GM18909 (cell line): ENCODE measurements at regions not wholly inside any gene's neighbourhood (a gene's known extent, or its start where the extent isn't known, plus 50 kb on each side); places are given as distances from the start of the nearest gene placed in this dataset.
A peak's percentile ranks its signal among the peaks of the same experiment; 100 is the strongest.

ENCODE experiments used
- ATAC-seq: cut with Tn5 transposase; IDR thresholded peaks from one replicate; pipeline ENCODE4 v1.9.1; 2021; ENCODE audit warnings: mild to moderate bottlenecking; ENCODE audit not compliant: unreplicated experiment, poor library complexity

- ATAC-seq = no peak
Measured at GRCh38 chr3:161555320-161555719, 58.7 kb downstream of the OTOL1 start.

GRCh38 chr3:161556533-161556932 is 59.9 kb downstream of the OTOL1 start:
- no peak for ATAC-seq

- ATAC-seq = no peak
Measured at GRCh38 chr3:161556941-161557340, 60.3 kb downstream of the OTOL1 start.

GRCh38 chr3:161557445-161558150 is 61.0 kb downstream of the OTOL1 start:
- ATAC-seq = no peak

- ATAC-seq = no peak
Measured at GRCh38 chr3:161558236-161558635, 61.6 kb downstream of the OTOL1 start.

GRCh38 chr3:161559177-161559998 is 62.8 kb downstream of the OTOL1 start:
- peak; percentile 56 for ATAC-seq

- peak; percentile 49 for ATAC-seq
Measured at GRCh38 chr3:161560008-161560637, 63.5 kb downstream of the OTOL1 start.

- ATAC-seq = no peak
Measured at GRCh38 chr3:161567577-161568361, 71.2 kb downstream of the OTOL1 start.

GRCh38 chr3:161568671-161569070 is 72.1 kb downstream of the OTOL1 start:
- ATAC-seq = no peak

GRCh38 chr3:161571951-161572350 is 75.3 kb downstream of the OTOL1 start:
- ATAC-seq = no peak

GRCh38 chr3:161573136-161573535 is 76.5 kb downstream of the OTOL1 start:
- ATAC-seq = no peak

- ATAC-seq = no peak
Measured at GRCh38 chr3:161575901-161576300, 79.3 kb downstream of the OTOL1 start.

GRCh38 chr3:161576311-161576710 is 79.7 kb downstream of the OTOL1 start:
- no peak for ATAC-seq

GRCh38 chr3:161576714-161577510 is 80.3 kb downstream of the OTOL1 start:
- no peak for ATAC-seq

GRCh38 chr3:161577662-161578061 is 81.1 kb downstream of the OTOL1 start:
- no peak for ATAC-seq

GRCh38 chr3:161579395-161580126 is 83.0 kb downstream of the OTOL1 start:
- ATAC-seq = no peak

GRCh38 chr3:161585922-161586321 is 89.3 kb downstream of the OTOL1 start:
- ATAC-seq = no peak

GRCh38 chr3:161586556-161587235 is 90.1 kb downstream of the OTOL1 start:
- no peak for ATAC-seq
